Esophagus squamous epithelium (tissue), 4 donors: ENCODE measurements at regions not wholly inside any gene's neighbourhood (a gene's known extent, or its start where the extent isn't known, plus 50 kb on each side); places are given as distances from the start of the nearest gene placed in this dataset.

Experiments
- CTCF ChIP-seq, 6 experiments: fragments of 450-650 bp in 4 of 6; fragments of 200-600 bp in 2 of 6; sonication (generic) in 2 of 6; IDR thresholded peaks; one replicate each; pipeline ENCODE4 v1.5.1; 2016 to 2019; ENCODE audit warnings: antibody characterized with exemption in 6 of 6, mild to moderate bottlenecking in 4 of 6, moderate library complexity in 4 of 6
- POLR2A ChIP-seq, 4 donors: fragments of 450-650 bp; IDR thresholded peaks; one replicate each; pipeline ENCODE4 v1.6.1; 2017; ENCODE audit warnings: antibody characterized with exemption in 4 of 4, mild to moderate bottlenecking in 4 of 4, moderate library complexity in 3 of 4

- TF ChIP-seq CTCF (IDR thresholded peaks at IDR 0.05) (no peak), POLR2A (IDR thresholded peaks at IDR 0.05) (no peak)
Observed at GRCh38 chr6:115767931-115768330, 292.8 kb downstream of the FRK start.
